K562 (cell line): ENCODE measurements at regions not wholly inside any gene's neighbourhood (a gene's known extent, or its start where the extent isn't known, plus 50 kb on each side); places are given as distances from the start of the nearest gene placed in this dataset.

Source experiments
- ATF4 ChIP-seq: fragments of 450-650 bp; formaldehyde crosslinking; IDR thresholded peaks from 2 replicates; pipeline ENCODE4 v1.4.0; 2022; ENCODE audit warnings: mild to moderate bottlenecking, moderate library complexity
- CTCF ChIP-seq, 3 experiments: IDR thresholded peaks in 2 of 3; conservative IDR thresholded peaks in 1 of 3; 2 replicates each; pipeline ENCODE4 v1.5.1; 2011 to 2012; ENCODE audit warnings: low read length in 3 of 3, mild to moderate bottlenecking in 3 of 3, control low read depth in 2 of 3, improper control_type of control experiment in 1 of 3, inconsistent platforms in 1 of 3, low read depth in 1 of 3, mixed read lengths in 1 of 3, moderate library complexity in 1 of 3; ENCODE audit not compliant: insufficient read depth in 2 of 3
- EP300 ChIP-seq: IDR thresholded peaks from 2 replicates; pipeline ENCODE4 v1.6.1; 2012; ENCODE audit warnings: low read length, improper control_type of control experiment
- HDAC1 ChIP-seq, 2 experiments: fragments of 450-650 bp; IDR thresholded peaks; 2 replicates each; pipeline ENCODE4 v1.6.1; 2016 to 2017; ENCODE audit warnings: inconsistent platforms in 1 of 2, mild to moderate bottlenecking in 1 of 2, moderate library complexity in 1 of 2
- MTA1 ChIP-seq: fragments of 450-650 bp; IDR thresholded peaks from 2 replicates; pipeline ENCODE4 v1.6.1; 2017; ENCODE audit warnings: borderline replicate concordance
- NFXL1 ChIP-seq: fragments of 450-650 bp; formaldehyde crosslinking; IDR thresholded peaks from 2 replicates; pipeline ENCODE4 v1.4.0; 2021; ENCODE audit warnings: mild to moderate bottlenecking
- REST ChIP-seq, 2 experiments: fragments of 450-650 bp; formaldehyde crosslinking in 1 of 2; IDR thresholded peaks; 2 replicates each; pipeline versions ENCODE4 v1.4.0 to v1.6.1; 2014 to 2020; ENCODE audit warnings: mild to moderate bottlenecking in 2 of 2, borderline replicate concordance in 1 of 2, low read depth in 1 of 2
- STAT6 ChIP-seq: sonication (generic); formaldehyde crosslinking; IDR thresholded peaks from 2 replicates; pipeline ENCODE4 v1.8.1; 2023; ENCODE audit warnings: mild to moderate bottlenecking, missing genetic modification reagents
- YY1 ChIP-seq, 3 experiments: IDR thresholded peaks; 2 replicates each; pipeline ENCODE4 v1.6.1; 2011; ENCODE audit warnings: low read length in 2 of 3, mild to moderate bottlenecking in 2 of 3, moderate library complexity in 2 of 3, borderline replicate concordance in 1 of 3, control low read depth in 1 of 3, low read depth in 1 of 3; ENCODE audit not compliant: insufficient read depth in 3 of 3, insufficient replicate concordance in 2 of 3, control insufficient read depth in 1 of 3, insufficient read length in 1 of 3; ENCODE audit errors: extremely low read depth in 1 of 3
- ZNF274 ChIP-seq: IDR thresholded peaks from 2 replicates; pipeline ENCODE4 v1.6.1; 2011; ENCODE audit warnings: low read depth, mild to moderate bottlenecking, low read length, moderate library complexity, borderline replicate concordance

GRCh38 chr13:86409466-86410241 lies 610.4 kb upstream of the SLITRK6 start:
- no peak for TF ChIP-seq STAT6 (CRISPR knock-in tag)
- TF ChIP-seq ZNF274 = no peak
- TF ChIP-seq REST (IDR thresholded peaks at IDR 0.05; ENCODE audit: borderline replicate concordance) = no peak
- no peak for TF ChIP-seq REST (CRISPR knock-in tag; IDR thresholded peaks at IDR 0.05; ENCODE audit: low read depth)
- TF ChIP-seq MTA1 = no peak
- no peak for TF ChIP-seq NFXL1 (CRISPR knock-in tag)
- TF ChIP-seq ATF4 (CRISPR knock-in tag) = no peak
- TF ChIP-seq YY1 (IDR thresholded peaks at IDR 0.05; ENCODE audit: borderline replicate concordance in 1 of 3, control insufficient read depth in 1 of 3, extremely low read depth in 1 of 3, insufficient read depth in 3 of 3, insufficient read length in 1 of 3, insufficient replicate concordance in 2 of 3, low read depth in 1 of 3, low read length in 2 of 3) = no peak
- no peak for TF ChIP-seq CTCF (IDR thresholded peaks at IDR 0.05 in 2 of 3, conservative IDR thresholded peaks at IDR 0.05 in 1 of 3; ENCODE audit: insufficient read depth in 2 of 3, low read depth in 1 of 3, low read length in 3 of 3)
- TF ChIP-seq HDAC1 (IDR thresholded peaks at IDR 0.05) = no peak
- no peak for TF ChIP-seq EP300
